PC-9 (cell line): ENCODE measurements at regions not wholly inside any gene's neighbourhood (a gene's known extent, or its start where the extent isn't known, plus 50 kb on each side); places are given as distances from the start of the nearest gene placed in this dataset.

Source experiments
- EZH2 ChIP-seq: fragments of 200-600 bp; sonication (generic); IDR thresholded peaks from 2 replicates; pipeline ENCODE4 v1.8.0; 2017; ENCODE audit warnings: antibody characterized with exemption, low read depth
- TF ChIP-seq, protein P1 (sequence below): fragments of 200-600 bp; sonication (generic); conservative IDR thresholded peaks from 2 replicates; pipeline ENCODE4 v1.6.1; 2017; ENCODE audit warnings: mixed run types, antibody characterized with exemption, mild to moderate bottlenecking, moderate library complexity

DNA sequence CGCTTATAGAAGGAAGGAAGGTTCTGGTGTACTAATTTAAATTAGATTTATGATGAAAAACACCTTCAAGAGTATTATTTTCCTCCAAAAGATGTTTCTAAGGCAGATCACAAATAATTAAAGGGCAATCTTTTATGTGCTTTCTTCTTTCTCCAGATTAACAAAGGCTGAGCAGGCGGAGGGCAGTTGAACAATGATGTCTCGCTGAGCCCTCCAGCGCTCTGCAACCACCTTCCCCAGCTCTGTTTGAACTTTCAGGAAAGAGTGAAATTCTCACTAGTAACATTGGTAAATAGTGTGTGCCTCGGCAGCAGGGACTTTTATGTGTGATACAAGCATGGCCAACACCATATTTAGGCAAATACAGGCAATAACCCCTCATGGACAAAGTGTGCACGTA is 379.1 kb upstream of the MKI67 start:
- TF ChIP-seq, protein P1, sequence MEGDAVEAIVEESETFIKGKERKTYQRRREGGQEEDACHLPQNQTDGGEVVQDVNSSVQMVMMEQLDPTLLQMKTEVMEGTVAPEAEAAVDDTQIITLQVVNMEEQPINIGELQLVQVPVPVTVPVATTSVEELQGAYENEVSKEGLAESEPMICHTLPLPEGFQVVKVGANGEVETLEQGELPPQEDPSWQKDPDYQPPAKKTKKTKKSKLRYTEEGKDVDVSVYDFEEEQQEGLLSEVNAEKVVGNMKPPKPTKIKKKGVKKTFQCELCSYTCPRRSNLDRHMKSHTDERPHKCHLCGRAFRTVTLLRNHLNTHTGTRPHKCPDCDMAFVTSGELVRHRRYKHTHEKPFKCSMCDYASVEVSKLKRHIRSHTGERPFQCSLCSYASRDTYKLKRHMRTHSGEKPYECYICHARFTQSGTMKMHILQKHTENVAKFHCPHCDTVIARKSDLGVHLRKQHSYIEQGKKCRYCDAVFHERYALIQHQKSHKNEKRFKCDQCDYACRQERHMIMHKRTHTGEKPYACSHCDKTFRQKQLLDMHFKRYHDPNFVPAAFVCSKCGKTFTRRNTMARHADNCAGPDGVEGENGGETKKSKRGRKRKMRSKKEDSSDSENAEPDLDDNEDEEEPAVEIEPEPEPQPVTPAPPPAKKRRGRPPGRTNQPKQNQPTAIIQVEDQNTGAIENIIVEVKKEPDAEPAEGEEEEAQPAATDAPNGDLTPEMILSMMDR, result no peak
- TF ChIP-seq EZH2, result no peak
